HL-60 (cell line): ENCODE measurements at regions not wholly inside any gene's neighbourhood (a gene's known extent, or its start where the extent isn't known, plus 50 kb on each side); places are given as distances from the start of the nearest gene placed in this dataset.

Experiments used
- DNase-seq, 2 experiments: peaks; one replicate each; pipeline ENCODE4 v3.0.0-alpha.2; 2010 to 2020; ENCODE audit warnings: low read depth in 1 of 2, low spot score in 1 of 2
- H3K27ac ChIP-seq: fragments of 250-450 bp; sonication (Bioruptor Pico); replicated peaks from 2 replicates; pipeline ENCODE4 v1.5.1; 2020; ENCODE audit warnings: mild to moderate bottlenecking, moderate library complexity
- H3K27me3 ChIP-seq: fragments of 250-450 bp; sonication (Bioruptor Pico); 2 replicates; pipeline ENCODE4 v1.5.1; 2021; ENCODE audit warnings: mild to moderate bottlenecking, moderate library complexity; ENCODE audit not compliant: insufficient read depth, poor library complexity, severe bottlenecking
- H3K4me3 ChIP-seq: replicated peaks from 2 replicates; pipeline ENCODE4 v1.5.1; 2011; ENCODE audit warnings: mild to moderate bottlenecking, control low read depth, low read length; ENCODE audit not compliant: insufficient read depth
- GABPA ChIP-seq: IDR thresholded peaks from 2 replicates; pipeline ENCODE4 v1.6.1; 2012; ENCODE audit warnings: low read depth
- POLR2AphosphoS5 ChIP-seq: IDR thresholded peaks from 2 replicates; pipeline ENCODE4 v1.6.1; 2012; ENCODE audit warnings: low read depth
- SPI1 ChIP-seq: IDR thresholded peaks from 2 replicates; pipeline ENCODE4 v1.6.1; 2012; ENCODE audit warnings: low read depth, mild to moderate bottlenecking, borderline replicate concordance
- TF ChIP-seq, protein P1 (sequence below): IDR thresholded peaks from 2 replicates; pipeline ENCODE4 v1.6.1; 2012; ENCODE audit warnings: low read depth; ENCODE audit not compliant: insufficient replicate concordance
- TF ChIP-seq, protein P2 (sequence below): IDR thresholded peaks from one replicate; pipeline ENCODE4 v1.5.1; 2011; ENCODE audit warnings: low read length, control low read depth, inconsistent platforms; ENCODE audit not compliant: insufficient read depth

DNA sequence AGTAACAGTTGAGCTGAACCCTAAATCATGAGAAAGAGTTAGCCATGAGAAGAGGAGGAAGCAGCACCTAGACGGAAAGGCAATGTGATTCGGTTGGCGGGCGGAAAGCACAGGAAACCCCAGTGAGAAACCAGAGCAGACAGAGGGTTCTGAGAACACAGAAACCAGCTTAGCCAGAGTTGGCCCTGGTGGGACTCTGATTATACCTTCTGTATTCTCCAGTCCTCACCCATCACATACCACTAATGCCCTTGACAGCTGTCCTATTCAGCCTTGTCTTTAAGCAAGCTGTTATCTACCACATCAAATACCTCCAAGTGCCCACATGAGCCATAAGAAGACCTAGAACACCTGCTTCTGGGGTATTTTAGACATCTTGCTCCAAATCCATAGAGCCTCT, 58.9 kb upstream of the LRRC1 start:
- no peak for DNase-seq
- no peak overlapping the region for H3K4me3 ChIP-seq
- no peaks in the 10 kb centered on the region for H3K27me3 ChIP-seq
- TF ChIP-seq SPI1 = no peak
- H3K27ac ChIP-seq = no peak overlapping the region

DNA sequence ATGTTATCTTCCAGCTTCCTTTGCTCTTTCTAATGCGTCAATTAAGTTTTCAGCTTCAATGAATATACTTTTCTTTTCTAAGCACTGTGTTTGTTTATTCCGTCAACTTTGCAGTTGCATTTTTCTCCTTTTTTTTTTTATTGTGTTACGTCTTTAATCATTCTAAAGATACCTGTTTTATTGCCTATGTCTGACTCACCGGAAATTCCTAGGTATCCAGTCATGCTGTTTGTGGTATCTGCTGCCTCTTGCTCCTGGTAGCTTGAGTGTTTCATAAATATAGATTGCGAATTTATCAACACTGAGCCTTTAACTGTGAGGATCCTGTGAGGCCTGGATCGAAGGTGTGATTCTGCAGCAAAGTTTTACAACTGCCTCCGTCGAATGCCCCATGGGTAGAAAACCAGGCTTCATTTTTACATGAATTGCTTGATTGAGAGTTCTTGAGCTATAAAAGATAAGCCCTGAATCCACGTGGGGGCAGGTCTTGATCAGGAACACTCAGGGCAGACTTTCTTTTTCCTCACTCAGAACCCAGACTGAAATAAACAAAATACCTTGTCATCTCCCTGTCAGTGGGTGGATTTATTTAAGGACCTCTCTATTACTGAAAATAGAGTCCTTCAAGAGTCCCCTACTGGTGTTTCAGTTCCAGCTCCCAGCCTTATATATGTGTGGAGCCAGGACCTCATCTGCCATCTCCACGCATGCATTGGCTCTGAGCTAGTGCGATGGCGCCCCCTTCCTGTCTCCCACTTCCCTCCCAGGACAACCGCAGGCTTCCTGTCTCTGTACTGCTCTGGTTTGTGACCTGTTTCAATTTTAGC, 60.1 kb upstream of the LRRC1 start:
- Histone ChIP-seq H3K4me3 (no peak overlapping the region), H3K27ac (no peak overlapping the region), H3K27me3 (no peaks in the 10 kb centered on the region)
- TF ChIP-seq SPI1 (peak; percentile 53; the same call in 1 of the 2 replicates), POLR2AphosphoS5 (no peak)
- DNase-seq = peak in 1 of 2 experiments; percentile 28

DNA sequence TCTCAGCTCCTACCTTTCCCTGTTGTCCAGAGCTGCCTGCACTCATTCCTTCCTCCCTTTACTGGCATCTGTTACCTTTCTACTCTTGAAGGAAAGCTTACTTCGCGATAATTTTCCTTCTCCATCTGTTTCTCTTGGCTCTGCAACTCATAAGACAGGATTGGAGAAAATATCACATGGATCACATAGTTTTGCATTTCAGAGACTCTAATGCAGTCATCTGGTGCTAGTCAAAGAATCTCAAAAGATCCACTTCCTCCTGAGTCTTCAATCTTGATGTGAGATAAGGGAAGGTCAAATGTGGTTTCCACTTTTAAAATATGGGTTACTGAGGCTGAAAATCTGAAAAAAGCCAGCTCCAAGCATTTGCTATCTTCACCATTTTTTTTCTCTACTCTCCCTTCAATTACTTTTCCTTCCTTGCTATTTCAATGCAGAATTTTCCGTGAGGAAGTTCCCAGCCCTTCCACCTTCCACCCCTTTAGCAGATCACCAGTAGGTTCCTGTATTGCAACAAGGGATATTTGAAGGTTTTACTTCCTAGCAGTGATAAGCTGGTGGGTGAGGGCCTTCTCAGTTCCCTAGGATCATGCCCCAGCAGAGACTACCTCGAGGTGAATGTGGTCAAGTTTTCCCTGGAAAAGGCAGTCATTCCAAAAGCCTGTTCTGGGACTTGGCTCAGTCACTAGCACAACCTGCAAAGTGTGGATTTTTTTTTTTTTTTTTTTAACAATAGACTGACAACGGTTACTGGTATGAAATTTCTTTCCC, 62.8 kb upstream of the LRRC1 start:
- H3K4me3 ChIP-seq = no peak overlapping the region
- TF ChIP-seq GABPA (no peak), SPI1 (peak; percentile 42; the same call in 1 of the 2 replicates)
- TF ChIP-seq, protein P1, sequence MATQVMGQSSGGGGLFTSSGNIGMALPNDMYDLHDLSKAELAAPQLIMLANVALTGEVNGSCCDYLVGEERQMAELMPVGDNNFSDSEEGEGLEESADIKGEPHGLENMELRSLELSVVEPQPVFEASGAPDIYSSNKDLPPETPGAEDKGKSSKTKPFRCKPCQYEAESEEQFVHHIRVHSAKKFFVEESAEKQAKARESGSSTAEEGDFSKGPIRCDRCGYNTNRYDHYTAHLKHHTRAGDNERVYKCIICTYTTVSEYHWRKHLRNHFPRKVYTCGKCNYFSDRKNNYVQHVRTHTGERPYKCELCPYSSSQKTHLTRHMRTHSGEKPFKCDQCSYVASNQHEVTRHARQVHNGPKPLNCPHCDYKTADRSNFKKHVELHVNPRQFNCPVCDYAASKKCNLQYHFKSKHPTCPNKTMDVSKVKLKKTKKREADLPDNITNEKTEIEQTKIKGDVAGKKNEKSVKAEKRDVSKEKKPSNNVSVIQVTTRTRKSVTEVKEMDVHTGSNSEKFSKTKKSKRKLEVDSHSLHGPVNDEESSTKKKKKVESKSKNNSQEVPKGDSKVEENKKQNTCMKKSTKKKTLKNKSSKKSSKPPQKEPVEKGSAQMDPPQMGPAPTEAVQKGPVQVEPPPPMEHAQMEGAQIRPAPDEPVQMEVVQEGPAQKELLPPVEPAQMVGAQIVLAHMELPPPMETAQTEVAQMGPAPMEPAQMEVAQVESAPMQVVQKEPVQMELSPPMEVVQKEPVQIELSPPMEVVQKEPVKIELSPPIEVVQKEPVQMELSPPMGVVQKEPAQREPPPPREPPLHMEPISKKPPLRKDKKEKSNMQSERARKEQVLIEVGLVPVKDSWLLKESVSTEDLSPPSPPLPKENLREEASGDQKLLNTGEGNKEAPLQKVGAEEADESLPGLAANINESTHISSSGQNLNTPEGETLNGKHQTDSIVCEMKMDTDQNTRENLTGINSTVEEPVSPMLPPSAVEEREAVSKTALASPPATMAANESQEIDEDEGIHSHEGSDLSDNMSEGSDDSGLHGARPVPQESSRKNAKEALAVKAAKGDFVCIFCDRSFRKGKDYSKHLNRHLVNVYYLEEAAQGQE = no peak
- TF ChIP-seq, protein P2, sequence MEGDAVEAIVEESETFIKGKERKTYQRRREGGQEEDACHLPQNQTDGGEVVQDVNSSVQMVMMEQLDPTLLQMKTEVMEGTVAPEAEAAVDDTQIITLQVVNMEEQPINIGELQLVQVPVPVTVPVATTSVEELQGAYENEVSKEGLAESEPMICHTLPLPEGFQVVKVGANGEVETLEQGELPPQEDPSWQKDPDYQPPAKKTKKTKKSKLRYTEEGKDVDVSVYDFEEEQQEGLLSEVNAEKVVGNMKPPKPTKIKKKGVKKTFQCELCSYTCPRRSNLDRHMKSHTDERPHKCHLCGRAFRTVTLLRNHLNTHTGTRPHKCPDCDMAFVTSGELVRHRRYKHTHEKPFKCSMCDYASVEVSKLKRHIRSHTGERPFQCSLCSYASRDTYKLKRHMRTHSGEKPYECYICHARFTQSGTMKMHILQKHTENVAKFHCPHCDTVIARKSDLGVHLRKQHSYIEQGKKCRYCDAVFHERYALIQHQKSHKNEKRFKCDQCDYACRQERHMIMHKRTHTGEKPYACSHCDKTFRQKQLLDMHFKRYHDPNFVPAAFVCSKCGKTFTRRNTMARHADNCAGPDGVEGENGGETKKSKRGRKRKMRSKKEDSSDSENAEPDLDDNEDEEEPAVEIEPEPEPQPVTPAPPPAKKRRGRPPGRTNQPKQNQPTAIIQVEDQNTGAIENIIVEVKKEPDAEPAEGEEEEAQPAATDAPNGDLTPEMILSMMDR = no peak
- no peak for DNase-seq
- H3K27ac ChIP-seq = no peak overlapping the region
- H3K27me3 ChIP-seq = no peaks in the 10 kb centered on the region

DNA sequence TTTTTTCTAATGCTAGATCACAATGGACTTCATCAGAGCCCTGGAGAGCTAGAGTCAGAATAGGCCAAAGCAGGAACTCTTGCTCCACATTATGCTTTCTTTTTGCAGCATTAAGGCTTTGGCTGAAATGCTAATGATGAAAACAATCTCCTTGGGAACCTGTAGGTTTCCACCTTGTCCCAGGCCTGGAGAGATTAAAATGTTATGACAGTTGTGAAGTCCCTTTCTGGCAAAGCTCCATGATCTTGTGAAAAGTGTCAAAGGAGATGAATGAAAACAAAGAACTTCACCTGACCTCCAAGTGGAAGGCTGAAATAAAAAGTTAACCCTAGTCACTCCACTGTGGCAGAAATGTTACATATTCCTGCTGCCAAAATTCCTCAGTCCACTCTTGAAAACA, 64.0 kb upstream of the LRRC1 start:
- H3K27ac ChIP-seq = no peak overlapping the region
- no peak for TF ChIP-seq SPI1
- no peaks in the 10 kb centered on the region for H3K27me3 ChIP-seq
- H3K4me3 ChIP-seq = no peak overlapping the region
- DNase-seq = no peak

DNA sequence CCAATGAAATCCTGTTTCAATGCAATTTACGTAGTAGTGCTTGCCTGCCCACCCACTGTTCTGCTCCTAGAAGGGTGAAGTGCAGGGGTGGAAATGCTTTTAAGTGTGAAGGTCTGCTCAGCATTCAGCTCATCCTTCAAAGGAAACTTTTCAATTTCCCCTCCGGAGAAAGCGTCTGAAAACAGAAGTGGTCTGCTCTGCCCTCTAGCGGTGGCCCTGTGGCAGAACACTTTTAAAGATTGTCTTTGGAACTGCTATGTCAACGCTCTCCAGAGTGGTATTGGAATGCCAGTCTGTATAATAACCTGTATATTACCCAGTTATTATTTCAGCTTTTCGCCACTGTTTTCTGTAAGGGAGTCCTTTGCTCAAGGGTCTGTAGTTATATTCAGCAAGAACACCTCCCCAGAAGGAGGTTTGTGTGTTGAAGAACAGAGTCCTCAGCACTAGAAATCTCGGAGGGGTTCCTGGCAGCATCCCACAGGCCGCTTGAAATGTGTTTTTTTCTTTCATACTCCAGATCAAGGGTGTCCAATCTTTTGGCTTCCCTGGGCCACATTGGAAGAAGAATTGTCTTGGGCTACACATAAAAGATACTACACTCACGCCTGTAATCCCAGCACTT, 63.1 kb upstream of the KLHL31 start:
- H3K27ac ChIP-seq = no peak overlapping the region
- DNase-seq = peak; percentile 12 to 43
- no peaks in the 10 kb centered on the region for H3K27me3 ChIP-seq
- no peak overlapping the region for H3K4me3 ChIP-seq
- TF ChIP-seq SPI1 (peak; percentile 46; the same call in 1 of the 2 replicates), POLR2AphosphoS5 (no peak), GABPA (no peak)
- TF ChIP-seq, protein P2 = peak; percentile 93
- TF ChIP-seq, protein P1 = no peak
